ENCODE measurements at regions not wholly inside any gene's neighbourhood (a gene's known extent, or its start where the extent isn't known, plus 50 kb on each side); places are given as distances from the start of the nearest gene placed in this dataset.

- no peak for DNase-seq (ENCODE audit: low read depth in 4 of 4, low spot score in 3 of 4)
Measured at GRCh38 chr9:8189881-8190280, 390.3 kb upstream of the DMAC1 start.

- DNase-seq (ENCODE audit: low read depth in 4 of 4, low spot score in 3 of 4): no peak
Measured at GRCh38 chr9:8188723-8189407, 389.3 kb upstream of the DMAC1 start.

DNA sequence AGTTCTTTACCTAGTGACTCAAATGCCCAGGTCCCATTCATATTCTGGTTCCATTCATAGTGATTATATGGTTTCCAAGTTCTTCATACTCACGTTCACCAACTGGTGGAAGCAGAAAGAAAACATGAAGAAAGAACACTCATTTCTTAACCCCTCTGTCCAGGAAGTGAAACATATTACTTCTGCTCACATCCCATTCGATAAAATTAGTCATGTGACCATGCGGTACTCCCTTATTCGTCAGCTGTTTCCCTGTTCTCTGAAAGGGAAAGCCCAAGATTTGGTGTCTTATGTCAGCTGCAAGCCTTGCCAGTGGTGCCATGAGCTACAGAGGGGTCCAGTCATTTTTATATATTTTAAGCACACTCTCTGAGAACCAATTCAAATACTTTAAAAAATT is 387.0 kb upstream of the DMAC1 start:
- DNase-seq (ENCODE audit: low read depth in 4 of 4, low spot score in 3 of 4): no peak

GRCh38 chr9:8183618-8184017 is 384.0 kb upstream of the DMAC1 start:
- DNase-seq (ENCODE audit: low read depth in 4 of 4, low spot score in 3 of 4): no peak

GRCh38 chr9:8179381-8180053 is 379.9 kb upstream of the DMAC1 start:
- DNase-seq (ENCODE audit: low read depth in 4 of 4, low spot score in 3 of 4): no peak

DNA sequence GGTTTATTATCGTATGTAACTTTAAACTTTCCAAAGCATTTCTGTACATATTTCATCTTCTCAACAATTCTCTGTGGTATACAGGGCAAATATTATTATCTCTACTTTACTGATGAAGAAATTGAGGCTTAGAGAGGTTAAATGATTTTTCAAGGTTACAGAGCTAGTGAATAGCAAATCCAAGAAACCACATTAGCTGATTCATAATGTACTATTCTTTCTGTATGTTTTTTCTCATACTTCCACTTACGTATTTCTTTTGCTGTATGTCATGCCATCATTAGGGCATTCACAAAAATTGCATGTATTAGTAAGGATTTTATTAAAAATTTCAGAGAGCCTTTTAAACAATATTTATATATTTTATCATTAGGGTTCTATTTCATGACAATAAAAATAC is 372.4 kb upstream of the DMAC1 start:
- no peak for DNase-seq (ENCODE audit: low read depth in 4 of 4, low spot score in 3 of 4)

- no peak for DNase-seq (ENCODE audit: low read depth in 4 of 4, low spot score in 3 of 4)
Measured at GRCh38 chr9:8168916-8169438, 369.4 kb upstream of the DMAC1 start.

GRCh38 chr9:8160787-8161186 is 361.2 kb upstream of the DMAC1 start:
- no peak for DNase-seq (ENCODE audit: low read depth in 4 of 4, low spot score in 3 of 4)

DNA sequence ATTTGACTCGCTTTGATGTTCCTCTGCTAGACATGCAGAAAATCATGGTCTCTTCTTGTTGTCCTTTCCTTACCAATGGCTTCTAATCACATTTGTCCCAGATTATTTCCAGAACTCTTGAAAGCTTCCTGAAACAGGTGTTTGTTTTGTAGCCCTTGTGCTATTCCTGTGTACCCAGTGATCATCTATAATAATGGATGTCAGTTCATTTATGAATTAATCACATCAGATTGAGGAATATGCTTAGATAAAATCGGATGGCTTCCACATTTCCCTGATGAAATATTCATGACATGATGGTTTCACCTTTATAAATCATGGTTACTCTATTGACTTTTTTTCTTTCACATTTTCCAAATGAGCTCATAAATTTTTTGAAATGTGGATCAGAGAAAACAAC is 359.0 kb upstream of the DMAC1 start:
- DNase-seq (ENCODE audit: low read depth in 4 of 4, low spot score in 3 of 4): no peak

DNA sequence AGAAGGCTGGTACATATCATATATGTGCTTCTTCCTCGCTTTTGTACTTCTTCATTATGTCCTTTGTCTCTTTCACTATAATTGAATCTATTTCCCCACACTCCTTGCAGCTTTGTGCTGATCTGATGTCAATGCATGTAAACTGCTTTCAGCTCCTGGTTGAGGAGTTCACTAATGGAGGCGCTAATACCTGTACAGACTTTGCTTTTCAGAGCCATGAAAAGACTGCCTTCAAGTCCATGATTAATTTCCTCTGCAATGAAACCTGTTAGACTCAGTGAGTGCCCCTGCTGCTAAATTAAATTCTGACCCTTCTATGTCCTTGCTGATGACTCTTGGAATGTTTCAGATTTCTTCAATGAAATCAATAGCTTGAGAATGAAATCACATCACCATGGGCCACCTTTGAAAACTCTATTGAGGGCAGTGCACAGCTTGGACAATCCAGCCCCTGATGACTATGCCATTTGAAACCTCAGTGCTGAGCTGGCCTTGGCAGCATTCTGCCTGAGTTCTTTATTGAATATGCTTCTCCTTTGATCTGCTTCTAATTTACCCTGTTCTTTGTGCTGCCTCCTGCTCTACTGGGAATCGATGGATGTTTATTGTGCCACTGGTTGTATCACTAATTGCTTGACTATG is 358.2 kb upstream of the DMAC1 start:
- DNase-seq (ENCODE audit: low read depth in 4 of 4, low spot score in 3 of 4): no peak

- no peak for DNase-seq (ENCODE audit: low read depth in 4 of 4, low spot score in 3 of 4)
Measured at GRCh38 chr9:8156346-8156745, 356.8 kb upstream of the DMAC1 start.

GRCh38 chr9:8155706-8156105 is 356.1 kb upstream of the DMAC1 start:
- no peak for DNase-seq (ENCODE audit: low read depth in 4 of 4, low spot score in 3 of 4)

GRCh38 chr9:8143677-8144076 is 344.1 kb upstream of the DMAC1 start:
- no peak for DNase-seq (ENCODE audit: low read depth in 4 of 4, low spot score in 3 of 4)

DNA sequence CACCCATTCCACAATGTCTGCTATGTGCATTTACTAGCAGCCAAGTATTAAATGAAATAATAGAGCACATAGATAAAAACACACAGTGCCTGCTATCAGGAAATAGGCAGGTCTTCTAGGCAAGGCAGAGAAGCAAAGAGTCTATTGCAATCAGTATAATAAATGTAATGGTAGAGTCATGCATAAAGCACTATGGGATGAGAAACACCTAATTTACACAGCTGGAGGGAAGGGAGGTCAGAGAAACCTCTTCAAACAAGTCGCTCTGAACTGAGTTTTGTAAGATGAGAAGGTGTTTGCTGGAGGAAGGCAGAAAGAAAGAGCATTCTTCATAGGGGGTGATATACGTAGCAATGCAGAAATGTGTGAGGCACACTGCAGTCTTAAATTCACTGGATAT is 341.0 kb upstream of the DMAC1 start:
- no peak for DNase-seq (ENCODE audit: low read depth in 4 of 4, low spot score in 3 of 4)

DNA sequence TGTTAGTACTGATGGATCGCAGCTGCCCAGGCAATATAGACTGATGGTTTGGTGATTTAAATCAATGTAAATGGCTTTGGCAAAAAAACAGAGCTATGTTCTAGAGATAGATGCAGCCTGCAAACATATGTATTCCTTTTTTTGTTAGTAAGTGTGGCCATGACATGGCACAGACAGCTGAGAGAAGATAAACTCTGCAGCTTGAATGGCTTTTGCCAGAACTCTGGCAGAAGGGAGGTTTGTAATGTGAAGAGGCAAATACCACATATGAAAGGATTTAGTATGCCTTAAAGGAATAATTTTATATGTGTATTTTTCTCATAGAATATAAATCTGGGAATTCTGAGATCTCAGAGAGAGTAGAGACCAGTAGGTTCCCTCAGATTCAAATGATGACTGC is 340.2 kb upstream of the DMAC1 start:
- no peak for DNase-seq (ENCODE audit: low read depth in 4 of 4, low spot score in 3 of 4)

DNA sequence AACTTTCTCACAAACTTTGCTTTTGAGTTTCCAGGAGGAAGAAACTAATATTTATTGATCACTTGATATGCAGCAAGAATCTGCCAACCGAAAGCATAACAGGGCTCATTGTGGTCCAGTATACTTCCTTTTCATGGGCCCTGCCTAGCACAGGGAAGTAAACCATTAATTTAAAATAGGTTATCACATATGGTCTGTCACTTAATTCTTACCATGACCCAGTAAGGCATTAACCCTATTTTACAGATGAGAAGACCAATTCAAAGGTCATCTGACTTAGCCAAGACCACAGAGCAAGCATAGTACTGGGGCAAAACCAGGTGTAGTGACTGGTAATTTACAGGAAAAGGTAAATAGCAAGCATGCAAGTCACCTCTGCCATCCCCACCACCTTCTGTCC is 336.9 kb upstream of the DMAC1 start:
- no peak for DNase-seq (ENCODE audit: low read depth in 4 of 4, low spot score in 3 of 4)

DNA sequence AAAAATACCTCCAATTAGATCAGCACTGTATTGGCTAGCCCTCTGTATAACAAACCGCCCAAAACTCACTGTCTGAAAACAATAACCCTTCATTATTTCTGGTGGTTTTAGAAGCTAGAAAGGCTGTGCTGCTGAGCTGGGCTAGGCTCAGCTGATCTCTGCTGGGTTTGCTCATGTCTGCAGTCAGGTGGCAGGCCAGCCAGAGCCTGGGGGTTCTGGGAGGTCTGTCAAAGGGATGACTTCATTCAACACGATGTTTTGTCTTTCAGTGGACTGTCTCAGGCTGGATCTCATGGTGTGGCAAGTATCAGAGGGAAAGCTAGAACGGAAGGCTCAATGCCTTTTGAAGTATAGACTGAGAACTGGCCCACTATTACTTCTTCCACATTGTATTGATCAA is 335.1 kb upstream of the DMAC1 start:
- no peak for DNase-seq (ENCODE audit: low read depth in 4 of 4, low spot score in 3 of 4)

GRCh38 chr9:8133606-8134005 is 334.0 kb upstream of the DMAC1 start:
- DNase-seq (ENCODE audit: low read depth in 4 of 4, low spot score in 3 of 4): no peak

GRCh38 chr9:8115570-8115969 is 316.0 kb upstream of the DMAC1 start:
- no peak for DNase-seq (ENCODE audit: low read depth in 4 of 4, low spot score in 3 of 4)

DNA sequence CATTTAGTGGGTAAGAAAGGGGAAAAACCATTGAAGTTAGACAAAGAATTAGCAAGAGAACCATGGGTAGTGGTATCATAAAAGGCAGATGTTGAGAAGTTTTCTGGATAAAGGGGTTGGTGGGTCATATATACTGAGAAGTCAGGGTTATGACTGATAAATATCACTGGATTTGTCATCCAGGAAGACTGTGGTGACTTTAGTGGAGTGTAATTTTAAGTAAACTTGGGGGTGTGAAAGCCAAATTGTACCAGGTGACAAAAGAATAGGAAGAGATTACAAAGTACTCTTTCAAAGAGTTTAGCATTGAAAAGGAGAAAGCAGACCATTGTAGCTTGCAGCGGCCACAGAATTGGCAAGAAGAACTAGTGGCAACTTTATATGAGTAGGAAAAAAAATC is 315.2 kb upstream of the DMAC1 start:
- DNase-seq (ENCODE audit: low read depth in 4 of 4, low spot score in 3 of 4): no peak

DNA sequence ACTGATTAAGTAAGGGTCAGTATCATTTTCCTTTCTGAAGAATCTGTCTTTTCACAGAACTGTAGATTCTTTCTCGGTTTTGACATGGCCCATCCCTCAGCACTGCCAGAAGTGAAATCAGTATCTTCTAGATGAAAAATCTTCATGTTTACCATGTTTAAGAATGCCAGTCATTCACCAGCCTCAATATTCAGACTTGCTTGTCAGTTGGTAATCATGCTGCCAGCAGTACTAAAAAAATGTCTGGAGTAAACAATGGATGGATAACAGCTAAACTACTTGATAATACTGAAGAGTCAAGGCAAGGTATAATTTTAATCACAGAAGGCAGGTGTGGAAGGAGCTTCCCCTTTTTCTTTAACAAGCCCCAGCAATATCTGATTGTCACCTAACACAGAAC is 306.8 kb upstream of the DMAC1 start:
- no peak for DNase-seq (ENCODE audit: low read depth in 4 of 4, low spot score in 3 of 4)

- DNase-seq (ENCODE audit: low read depth in 4 of 4, low spot score in 3 of 4): no peak
Measured at GRCh38 chr9:8101607-8102006, 302.0 kb upstream of the DMAC1 start.

Measured in left renal pelvis (tissue), 4 donors.